ENCODE measurements at regions not wholly inside any gene's neighbourhood (a gene's known extent, or its start where the extent isn't known, plus 50 kb on each side); places are given as distances from the start of the nearest gene placed in this dataset.

DNA sequence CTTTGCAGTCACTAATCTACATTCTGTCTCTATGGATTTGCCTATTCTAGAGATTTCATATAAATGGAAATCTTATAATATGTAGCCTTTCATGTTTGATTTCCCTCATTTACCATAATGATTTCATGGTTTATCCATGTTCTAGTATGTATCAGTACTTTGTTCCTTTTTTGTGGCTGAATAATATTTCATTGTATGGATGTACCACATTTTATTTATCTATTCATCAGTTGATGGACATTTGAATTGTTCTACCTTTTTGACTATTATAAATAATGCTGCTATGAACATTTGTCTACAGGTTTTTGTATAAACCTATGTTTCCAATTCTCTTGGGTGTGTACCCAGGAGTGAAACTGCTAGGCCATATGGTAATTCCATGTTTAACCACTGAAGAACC is 221.1 kb downstream of the ICOS start:
- no peaks in the 10 kb centered on the region for H3K9me3 ChIP-seq (ENCODE audit: control insufficient read depth, insufficient read depth, low read length)
- H3K27ac ChIP-seq (ENCODE audit: low read depth, low read length), result no peak overlapping the region
- no peak for TF ChIP-seq EZH2phosphoT487 (IDR thresholded peaks at IDR 0.05; ENCODE audit: borderline replicate concordance, low read length)
- TF ChIP-seq, protein P1, sequence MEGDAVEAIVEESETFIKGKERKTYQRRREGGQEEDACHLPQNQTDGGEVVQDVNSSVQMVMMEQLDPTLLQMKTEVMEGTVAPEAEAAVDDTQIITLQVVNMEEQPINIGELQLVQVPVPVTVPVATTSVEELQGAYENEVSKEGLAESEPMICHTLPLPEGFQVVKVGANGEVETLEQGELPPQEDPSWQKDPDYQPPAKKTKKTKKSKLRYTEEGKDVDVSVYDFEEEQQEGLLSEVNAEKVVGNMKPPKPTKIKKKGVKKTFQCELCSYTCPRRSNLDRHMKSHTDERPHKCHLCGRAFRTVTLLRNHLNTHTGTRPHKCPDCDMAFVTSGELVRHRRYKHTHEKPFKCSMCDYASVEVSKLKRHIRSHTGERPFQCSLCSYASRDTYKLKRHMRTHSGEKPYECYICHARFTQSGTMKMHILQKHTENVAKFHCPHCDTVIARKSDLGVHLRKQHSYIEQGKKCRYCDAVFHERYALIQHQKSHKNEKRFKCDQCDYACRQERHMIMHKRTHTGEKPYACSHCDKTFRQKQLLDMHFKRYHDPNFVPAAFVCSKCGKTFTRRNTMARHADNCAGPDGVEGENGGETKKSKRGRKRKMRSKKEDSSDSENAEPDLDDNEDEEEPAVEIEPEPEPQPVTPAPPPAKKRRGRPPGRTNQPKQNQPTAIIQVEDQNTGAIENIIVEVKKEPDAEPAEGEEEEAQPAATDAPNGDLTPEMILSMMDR (IDR thresholded peaks at IDR 0.05; ENCODE audit: low read depth, low read length, poor library complexity, severe bottlenecking), result no peak
- no peak overlapping the region for H3K4me3 ChIP-seq (ENCODE audit: low read length)
- no peak overlapping the region for H3K4me2 ChIP-seq (ENCODE audit: low read length)
- no peaks in the 10 kb centered on the region for H3K4me1 ChIP-seq (ENCODE audit: control insufficient read depth, low read length)
- no peaks in the 10 kb centered on the region for H3K36me3 ChIP-seq (ENCODE audit: control insufficient read depth, low read length)
- H3K79me2 ChIP-seq (ENCODE audit: control insufficient read depth, low read length), result no peaks in the 10 kb centered on the region
- H3K27me3 ChIP-seq (ENCODE audit: control insufficient read depth, low read length), result no peaks in the 10 kb centered on the region
- no peaks in the 10 kb centered on the region for H4K20me1 ChIP-seq (ENCODE audit: control insufficient read depth, insufficient read depth, low read depth, low read length)
- H3K9me2 ChIP-seq (replicated peaks; ENCODE audit: control insufficient read depth, low read length), result no peaks in the 10 kb centered on the region
- no peaks in the 10 kb centered on the region for H3F3A ChIP-seq (ENCODE audit: control insufficient read depth, insufficient read depth)

DNA sequence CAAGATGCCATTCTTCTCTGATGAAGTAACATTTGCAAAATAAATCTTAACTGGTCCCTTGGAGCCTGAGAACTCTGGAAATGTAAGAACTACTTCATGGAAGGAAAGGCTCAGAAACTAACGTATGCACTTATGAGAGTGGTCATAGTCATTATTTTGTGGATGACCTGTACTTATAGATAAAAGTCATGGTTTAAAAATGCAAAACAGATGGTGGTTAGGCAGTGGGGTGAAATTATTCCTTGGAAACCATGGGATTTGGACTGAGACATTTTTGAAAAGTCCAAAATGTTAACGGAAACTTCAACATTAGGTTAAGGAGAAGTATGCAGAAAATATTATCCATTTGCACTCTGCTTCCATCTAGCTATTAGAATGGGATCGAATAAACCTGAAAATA is 223.0 kb downstream of the ICOS start:
- Histone ChIP-seq H3F3A (ENCODE audit: control insufficient read depth, insufficient read depth) (no peaks in the 10 kb centered on the region), H3K4me3 (ENCODE audit: low read length) (no peak overlapping the region), H3K9me3 (ENCODE audit: control insufficient read depth, insufficient read depth, low read length) (no peaks in the 10 kb centered on the region), H4K20me1 (ENCODE audit: control insufficient read depth, insufficient read depth, low read depth, low read length) (no peaks in the 10 kb centered on the region), H3K79me2 (ENCODE audit: control insufficient read depth, low read length) (no peaks in the 10 kb centered on the region), H3K27ac (ENCODE audit: low read depth, low read length) (no peak overlapping the region), H3K36me3 (ENCODE audit: control insufficient read depth, low read length) (no peaks in the 10 kb centered on the region), H3K9me2 (replicated peaks; ENCODE audit: control insufficient read depth, low read length) (no peaks in the 10 kb centered on the region), H3K27me3 (ENCODE audit: control insufficient read depth, low read length) (no peaks in the 10 kb centered on the region), H3K4me1 (ENCODE audit: control insufficient read depth, low read length) (no peaks in the 10 kb centered on the region), H3K4me2 (ENCODE audit: low read length) (no peak overlapping the region)
- TF ChIP-seq, protein P1 (IDR thresholded peaks at IDR 0.05; ENCODE audit: low read depth, low read length, poor library complexity, severe bottlenecking), result no peak
- TF ChIP-seq EZH2phosphoT487 (IDR thresholded peaks at IDR 0.05; ENCODE audit: borderline replicate concordance, low read length), result no peak

DNA sequence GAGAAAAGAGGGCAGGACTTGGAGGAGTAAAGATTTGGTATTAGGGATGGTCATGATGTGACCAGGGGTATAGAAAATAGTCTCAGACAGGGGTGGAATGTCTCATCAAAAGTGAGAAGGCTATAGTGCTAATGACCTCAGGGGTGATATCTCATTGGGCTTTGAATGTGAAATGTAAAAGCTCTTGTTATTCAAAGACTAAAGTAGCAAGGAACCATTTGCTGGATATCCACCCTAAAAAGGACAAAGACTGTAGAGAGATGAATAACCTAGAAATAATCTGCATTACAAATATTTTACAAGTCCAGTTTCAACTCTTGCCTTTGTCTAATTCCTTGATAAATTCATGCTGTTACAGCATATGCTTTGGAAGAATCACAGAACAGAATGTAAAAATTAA is 224.4 kb downstream of the ICOS start:
- Histone ChIP-seq H3K27ac (ENCODE audit: low read depth, low read length) (no peak overlapping the region), H3F3A (ENCODE audit: control insufficient read depth, insufficient read depth) (no peaks in the 10 kb centered on the region), H3K36me3 (ENCODE audit: control insufficient read depth, low read length) (no peaks in the 10 kb centered on the region), H3K4me1 (ENCODE audit: control insufficient read depth, low read length) (no peaks in the 10 kb centered on the region), H3K4me3 (ENCODE audit: low read length) (no peak overlapping the region), H3K4me2 (ENCODE audit: low read length) (no peak overlapping the region), H4K20me1 (ENCODE audit: control insufficient read depth, insufficient read depth, low read depth, low read length) (no peaks in the 10 kb centered on the region), H3K27me3 (ENCODE audit: control insufficient read depth, low read length) (no peaks in the 10 kb centered on the region), H3K9me3 (ENCODE audit: control insufficient read depth, insufficient read depth, low read length) (no peaks in the 10 kb centered on the region), H3K9me2 (replicated peaks; ENCODE audit: control insufficient read depth, low read length) (no peaks in the 10 kb centered on the region), H3K79me2 (ENCODE audit: control insufficient read depth, low read length) (no peaks in the 10 kb centered on the region)
- TF ChIP-seq, protein P1 (IDR thresholded peaks at IDR 0.05; ENCODE audit: low read depth, low read length, poor library complexity, severe bottlenecking), result no peak
- TF ChIP-seq EZH2phosphoT487 (IDR thresholded peaks at IDR 0.05; ENCODE audit: borderline replicate concordance, low read length), result no peak

DNA sequence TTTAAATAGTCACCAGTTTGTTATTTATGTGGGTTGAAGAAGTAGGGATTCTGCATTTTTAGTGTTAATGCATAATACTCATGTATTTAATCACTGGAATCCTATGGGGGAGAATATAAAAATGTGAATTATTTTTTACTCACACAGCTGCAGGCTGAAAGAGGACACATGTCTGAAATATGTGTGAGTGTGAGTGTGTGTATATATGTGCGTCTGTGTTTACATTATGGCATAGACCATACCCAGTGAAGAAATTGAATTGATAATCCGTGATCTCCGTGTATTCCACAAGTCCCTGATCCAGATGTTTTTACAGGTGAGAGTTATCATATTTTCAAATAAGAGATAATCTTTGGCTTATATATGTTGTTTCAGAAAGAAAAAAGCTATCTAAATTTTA is 225.3 kb downstream of the ICOS start:
- Histone ChIP-seq H3K4me3 (ENCODE audit: low read length) (no peak overlapping the region), H4K20me1 (ENCODE audit: control insufficient read depth, insufficient read depth, low read depth, low read length) (no peaks in the 10 kb centered on the region), H3K79me2 (ENCODE audit: control insufficient read depth, low read length) (no peaks in the 10 kb centered on the region), H3K4me2 (ENCODE audit: low read length) (no peak overlapping the region), H3K4me1 (ENCODE audit: control insufficient read depth, low read length) (no peaks in the 10 kb centered on the region), H3K27me3 (ENCODE audit: control insufficient read depth, low read length) (no peaks in the 10 kb centered on the region), H3K36me3 (ENCODE audit: control insufficient read depth, low read length) (no peaks in the 10 kb centered on the region), H3K27ac (ENCODE audit: low read depth, low read length) (no peak overlapping the region), H3K9me2 (replicated peaks; ENCODE audit: control insufficient read depth, low read length) (no peaks in the 10 kb centered on the region), H3F3A (ENCODE audit: control insufficient read depth, insufficient read depth) (no peaks in the 10 kb centered on the region), H3K9me3 (ENCODE audit: control insufficient read depth, insufficient read depth, low read length) (no peaks in the 10 kb centered on the region)
- TF ChIP-seq, protein P1 (IDR thresholded peaks at IDR 0.05; ENCODE audit: low read depth, low read length, poor library complexity, severe bottlenecking), result no peak
- no peak for TF ChIP-seq EZH2phosphoT487 (IDR thresholded peaks at IDR 0.05; ENCODE audit: borderline replicate concordance, low read length)

Measured in DOHH2 (cell line).